ENCODE measurements at regions not wholly inside any gene's neighbourhood (a gene's known extent, or its start where the extent isn't known, plus 50 kb on each side); places are given as distances from the start of the nearest gene placed in this dataset.

DNA sequence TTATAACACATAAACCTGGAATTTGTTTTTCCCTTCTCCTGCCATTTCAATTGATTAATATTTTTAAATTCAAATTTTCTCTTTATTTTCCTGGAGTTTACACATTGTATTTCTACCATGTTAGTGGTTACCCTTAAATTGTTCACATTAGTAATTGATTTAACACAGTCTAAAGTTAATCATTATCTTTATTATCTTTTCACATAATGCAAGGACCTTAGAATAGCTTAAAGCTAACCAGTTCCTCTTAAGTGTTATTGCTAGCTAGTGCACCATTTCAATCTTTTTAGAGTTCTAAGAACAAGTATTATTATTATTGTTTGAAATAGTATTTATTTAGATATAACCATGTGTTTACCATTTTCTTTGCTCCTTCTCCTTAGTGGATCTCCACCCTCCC is 251.2 kb upstream of the FBXL7 start:
- no peak for DNase-seq
- peaks cover 5% of the 10 kb centered on the region; the same call in 1 of the 2 replicates for H3K4me1 ChIP-seq (ENCODE audit: insufficient read depth, low read length)
- POLR2A ChIA-PET (ENCODE audit: unreplicated experiment), result no interaction called here
- H3K9ac ChIP-seq (ENCODE audit: low read length), result no peak overlapping the region
- ATAC-seq, result no peak
- H2AFZ ChIP-seq (ENCODE audit: low read length), result no peak overlapping the region
- TF ChIP-seq EZH2 (IDR thresholded peaks at IDR 0.05; ENCODE audit: low read length, unreplicated experiment) (no peak), EZH2phosphoT487 (IDR thresholded peaks at IDR 0.05; ENCODE audit: borderline replicate concordance, low read length) (no peak)
- TF ChIP-seq, protein P1, sequence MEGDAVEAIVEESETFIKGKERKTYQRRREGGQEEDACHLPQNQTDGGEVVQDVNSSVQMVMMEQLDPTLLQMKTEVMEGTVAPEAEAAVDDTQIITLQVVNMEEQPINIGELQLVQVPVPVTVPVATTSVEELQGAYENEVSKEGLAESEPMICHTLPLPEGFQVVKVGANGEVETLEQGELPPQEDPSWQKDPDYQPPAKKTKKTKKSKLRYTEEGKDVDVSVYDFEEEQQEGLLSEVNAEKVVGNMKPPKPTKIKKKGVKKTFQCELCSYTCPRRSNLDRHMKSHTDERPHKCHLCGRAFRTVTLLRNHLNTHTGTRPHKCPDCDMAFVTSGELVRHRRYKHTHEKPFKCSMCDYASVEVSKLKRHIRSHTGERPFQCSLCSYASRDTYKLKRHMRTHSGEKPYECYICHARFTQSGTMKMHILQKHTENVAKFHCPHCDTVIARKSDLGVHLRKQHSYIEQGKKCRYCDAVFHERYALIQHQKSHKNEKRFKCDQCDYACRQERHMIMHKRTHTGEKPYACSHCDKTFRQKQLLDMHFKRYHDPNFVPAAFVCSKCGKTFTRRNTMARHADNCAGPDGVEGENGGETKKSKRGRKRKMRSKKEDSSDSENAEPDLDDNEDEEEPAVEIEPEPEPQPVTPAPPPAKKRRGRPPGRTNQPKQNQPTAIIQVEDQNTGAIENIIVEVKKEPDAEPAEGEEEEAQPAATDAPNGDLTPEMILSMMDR (conservative IDR thresholded peaks at IDR 0.05; ENCODE audit: low read depth, low read length), result no peak
- no peaks in the 10 kb centered on the region for H3F3A ChIP-seq (ENCODE audit: low read length, unreplicated experiment)
- no TSS peak for BruUV-seq (replicated peaks)
- H3K9me3 ChIP-seq (ENCODE audit: low read length), result peaks cover 36% of the 10 kb centered on the region
- H3K27ac ChIP-seq (ENCODE audit: low read length), result no peak overlapping the region
- no peaks in the 10 kb centered on the region for H4K20me1 ChIP-seq (ENCODE audit: low read length)
- peak overlapping the region; percentile 11; the same call in 1 of the 2 replicates for H3K4me2 ChIP-seq (ENCODE audit: low read length)
- H3K79me2 ChIP-seq (ENCODE audit: low read length), result no peaks in the 10 kb centered on the region
- CTCF ChIA-PET, result no interaction called here
- H3K4me3 ChIP-seq (ENCODE audit: low read length), result no peak overlapping the region
- H3K36me3 ChIP-seq (ENCODE audit: low read depth, low read length), result no peaks in the 10 kb centered on the region
- intact Hi-C loops (cut with micrococcal nuclease), result no loop called here
- 0 out of 2 replicates have a peak, but pooled peaks cover 3% of the 10 kb centered on the region for H3K9me2 ChIP-seq (replicated peaks; ENCODE audit: low read length)
- no peaks in the 10 kb centered on the region for H3K27me3 ChIP-seq (ENCODE audit: low read length)

- H3K79me2 ChIP-seq (ENCODE audit: low read length), result no peaks in the 10 kb centered on the region
- H3F3A ChIP-seq (ENCODE audit: low read length, unreplicated experiment), result no peaks in the 10 kb centered on the region
- DNase-seq (no peak), ATAC-seq (no peak)
- H3K9ac ChIP-seq (ENCODE audit: low read length), result no peak overlapping the region
- no peak overlapping the region for H3K27ac ChIP-seq (ENCODE audit: low read length)
- no peak overlapping the region for H2AFZ ChIP-seq (ENCODE audit: low read length)
- BruUV-seq (replicated peaks), result no TSS peak
- 0 out of 2 replicates have a peak, but pooled peaks cover 3% of the 10 kb centered on the region for H3K9me2 ChIP-seq (replicated peaks; ENCODE audit: low read length)
- H3K4me3 ChIP-seq (ENCODE audit: low read length), result no peak overlapping the region
- no peak overlapping the region for H3K4me2 ChIP-seq (ENCODE audit: low read length)
- intact Hi-C loops (cut with micrococcal nuclease), result no loop called here
- no peaks in the 10 kb centered on the region for H3K27me3 ChIP-seq (ENCODE audit: low read length)
- TF ChIP-seq EZH2phosphoT487 (IDR thresholded peaks at IDR 0.05; ENCODE audit: borderline replicate concordance, low read length), result no peak
- TF ChIP-seq, protein P1 (conservative IDR thresholded peaks at IDR 0.05; ENCODE audit: low read depth, low read length), result no peak
- no peak for TF ChIP-seq EZH2 (IDR thresholded peaks at IDR 0.05; ENCODE audit: low read length, unreplicated experiment)
- POLR2A ChIA-PET (ENCODE audit: unreplicated experiment), result no interaction called here
- peaks cover 35% of the 10 kb centered on the region for H3K9me3 ChIP-seq (ENCODE audit: low read length)
- CTCF ChIA-PET, result no interaction called here
- H3K4me1 ChIP-seq (ENCODE audit: insufficient read depth, low read length), result peaks cover 5% of the 10 kb centered on the region; the same call in 1 of the 2 replicates
- H3K36me3 ChIP-seq (ENCODE audit: low read depth, low read length), result no peaks in the 10 kb centered on the region
- H4K20me1 ChIP-seq (ENCODE audit: low read length), result no peaks in the 10 kb centered on the region
Measured at GRCh38 chr5:15245913-15246312, 254.1 kb upstream of the FBXL7 start.

DNA sequence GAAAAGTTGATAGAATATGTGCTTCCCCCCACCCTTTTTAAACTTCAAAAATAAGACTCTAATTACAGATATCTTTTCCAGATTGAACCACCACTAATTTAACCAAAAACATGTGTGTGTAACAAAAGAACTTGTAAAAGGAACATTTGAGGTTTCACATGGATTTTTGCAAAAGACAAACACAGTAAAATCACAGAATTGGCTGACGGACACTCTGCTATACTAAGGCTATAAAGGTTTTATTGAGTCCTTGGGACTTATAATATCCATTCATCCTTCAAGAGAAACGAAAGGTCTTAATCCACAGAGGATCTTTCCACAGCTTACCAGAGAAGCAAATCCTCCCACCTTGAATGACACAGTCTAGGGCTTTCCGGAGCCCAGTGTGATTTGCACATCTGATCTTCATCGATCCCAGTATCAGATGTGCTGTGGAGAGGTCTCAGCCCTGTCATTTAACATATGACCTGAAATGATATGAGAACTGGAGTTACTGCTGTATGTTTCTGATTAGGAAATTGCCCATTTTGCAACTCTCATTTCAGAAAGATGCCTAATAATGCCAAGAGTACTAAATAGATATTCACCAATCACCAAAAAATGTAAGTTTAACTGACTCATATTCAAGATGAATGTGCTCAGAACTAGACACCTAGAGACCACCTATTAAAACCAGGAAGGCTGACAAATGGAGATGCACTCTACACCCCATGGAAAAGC is 256.5 kb upstream of the FBXL7 start:
- no peaks in the 10 kb centered on the region for H3F3A ChIP-seq (ENCODE audit: low read length, unreplicated experiment)
- H3K9me2 ChIP-seq (replicated peaks; ENCODE audit: low read length), result no peaks in the 10 kb centered on the region
- no peak overlapping the region for H3K4me2 ChIP-seq (ENCODE audit: low read length)
- ATAC-seq (no peak), DNase-seq (no peak)
- no peak overlapping the region for H2AFZ ChIP-seq (ENCODE audit: low read length)
- ChIA-PET CTCF (no interaction called here), POLR2A (ENCODE audit: unreplicated experiment) (no interaction called here)
- no peaks in the 10 kb centered on the region for H3K79me2 ChIP-seq (ENCODE audit: low read length)
- no peaks in the 10 kb centered on the region for H3K4me1 ChIP-seq (ENCODE audit: insufficient read depth, low read length)
- H3K36me3 ChIP-seq (ENCODE audit: low read depth, low read length), result no peaks in the 10 kb centered on the region
- TF ChIP-seq EZH2phosphoT487 (IDR thresholded peaks at IDR 0.05; ENCODE audit: borderline replicate concordance, low read length) (no peak), EZH2 (IDR thresholded peaks at IDR 0.05; ENCODE audit: low read length, unreplicated experiment) (no peak)
- TF ChIP-seq, protein P1 (conservative IDR thresholded peaks at IDR 0.05; ENCODE audit: low read depth, low read length), result no peak
- H3K27ac ChIP-seq (ENCODE audit: low read length), result no peak overlapping the region
- no peaks in the 10 kb centered on the region for H4K20me1 ChIP-seq (ENCODE audit: low read length)
- no peaks in the 10 kb centered on the region for H3K27me3 ChIP-seq (ENCODE audit: low read length)
- H3K4me3 ChIP-seq (ENCODE audit: low read length), result no peak overlapping the region
- no TSS peak for BruUV-seq (replicated peaks)
- no peak overlapping the region for H3K9ac ChIP-seq (ENCODE audit: low read length)
- intact Hi-C loops (cut with micrococcal nuclease), result no loop called here
- peaks cover 40% of the 10 kb centered on the region for H3K9me3 ChIP-seq (ENCODE audit: low read length)

Measured in PC-3 (cell line).